Loucy (cell line): ENCODE measurements at regions not wholly inside any gene's neighbourhood (a gene's known extent, or its start where the extent isn't known, plus 50 kb on each side); places are given as distances from the start of the nearest gene placed in this dataset.

Experiments used
- CTCF ChIP-seq: fragments of 200-600 bp; sonication (generic); conservative IDR thresholded peaks from 2 replicates; pipeline ENCODE4 v1.5.1; 2014; ENCODE audit warnings: mild to moderate bottlenecking, antibody characterized with exemption, low read length
- EZH2phosphoT487 ChIP-seq: fragments of 200-600 bp; IDR thresholded peaks from 2 replicates; pipeline ENCODE4 v1.6.1; 2018; ENCODE audit warnings: antibody characterized with exemption, mild to moderate bottlenecking, moderate library complexity, borderline replicate concordance

GRCh38 chr9:71557310-71557709 lies 211.0 kb downstream of the CEMIP2 start:
- TF ChIP-seq CTCF (no peak), EZH2phosphoT487 (no peak)
